Choroid plexus epithelial cell (primary cell): ENCODE measurements at regions not wholly inside any gene's neighbourhood (a gene's known extent, or its start where the extent isn't known, plus 50 kb on each side); places are given as distances from the start of the nearest gene placed in this dataset.

Experiments used
- DNase-seq: peaks from one replicate; pipeline ENCODE4 v3.0.0-alpha.2; 2010; ENCODE audit warnings: low read depth
- H3K4me3 ChIP-seq: 2 replicates; pipeline ENCODE4 v1.5.1; 2011; ENCODE audit warnings: low read depth, mild to moderate bottlenecking, control low read depth, low read length, moderate library complexity
- CTCF ChIP-seq: conservative IDR thresholded peaks from 2 replicates; pipeline ENCODE4 v1.5.1; 2011; ENCODE audit warnings: low read depth, mild to moderate bottlenecking, control low read depth, inconsistent platforms, low read length, moderate library complexity

- TF ChIP-seq CTCF: no peak
- DNase-seq: no peak
- H3K4me3 ChIP-seq: no peak overlapping the region
These were observed 52.9 kb upstream of the PPARA start for GRCh38 chr22:46097268-46097900.

GRCh38 chr22:46098525-46099475 is 51.5 kb upstream of the PPARA start:
- TF ChIP-seq CTCF: no peak
- DNase-seq: no peak
- H3K4me3 ChIP-seq: no peak overlapping the region

GRCh38 chr22:46099740-46100139 is 50.6 kb upstream of the PPARA start:
- TF ChIP-seq CTCF: no peak
- H3K4me3 ChIP-seq: no peak overlapping the region
- DNase-seq: no peak

- no peak for TF ChIP-seq CTCF
- no peak overlapping the region for H3K4me3 ChIP-seq
- no peak for DNase-seq
These were observed 49.8 kb upstream of the PPARA start for GRCh38 chr22:46100401-46101105.
